H9 (cell line): ENCODE measurements at regions not wholly inside any gene's neighbourhood (a gene's known extent, or its start where the extent isn't known, plus 50 kb on each side); places are given as distances from the start of the nearest gene placed in this dataset.

Source experiments
- DNase-seq: peaks from one replicate; pipeline ENCODE4 v3.0.0-alpha.2; 2017
- H2AFZ ChIP-seq: one replicate; pipeline ENCODE4 v1.6.1; 2013; ENCODE audit warnings: mild to moderate bottlenecking, low read length, control low read depth, moderate library complexity
- H2AK5ac ChIP-seq: 2 replicates; pipeline ENCODE4 v1.6.1; 2013; ENCODE audit warnings: low read length, control low read depth, mixed read lengths; ENCODE audit not compliant: insufficient read length
- H2BK120ac ChIP-seq: one replicate; pipeline ENCODE4 v1.6.1; 2013; ENCODE audit warnings: low read depth, mild to moderate bottlenecking, low read length, control low read depth, inconsistent platforms; ENCODE audit not compliant: poor library complexity, severe bottlenecking
- H2BK12ac ChIP-seq: 2 replicates; pipeline ENCODE4 v1.6.1; 2013; ENCODE audit warnings: low read length, control low read depth, mixed read lengths, low read depth; ENCODE audit not compliant: insufficient read length
- H2BK15ac ChIP-seq: 2 replicates; pipeline ENCODE4 v1.6.1; 2013; ENCODE audit warnings: low read depth, low read length, control low read depth
- H2BK20ac ChIP-seq: one replicate; pipeline ENCODE4 v1.6.1; 2013; ENCODE audit warnings: low read depth, mild to moderate bottlenecking, low read length, control low read depth, inconsistent platforms; ENCODE audit not compliant: poor library complexity, severe bottlenecking
- H2BK5ac ChIP-seq: 2 replicates; pipeline ENCODE4 v1.6.1; 2013; ENCODE audit warnings: low read length, control low read depth, mixed read lengths; ENCODE audit not compliant: insufficient read length
- H3K14ac ChIP-seq: 2 replicates; pipeline ENCODE4 v1.6.1; 2013; ENCODE audit warnings: low read length, control low read depth; ENCODE audit not compliant: insufficient read depth
- H3K18ac ChIP-seq: 2 replicates; pipeline ENCODE4 v1.6.1; 2013; ENCODE audit warnings: low read depth, mild to moderate bottlenecking, mixed read lengths, low read length, control low read depth; ENCODE audit not compliant: insufficient read length
- H3K23ac ChIP-seq: 2 replicates; pipeline ENCODE4 v1.6.1; 2013; ENCODE audit warnings: low read length, control low read depth, mixed read lengths, low read depth; ENCODE audit not compliant: insufficient read length
- H3K23me2 ChIP-seq: 2 replicates; pipeline ENCODE4 v1.6.1; 2013; ENCODE audit warnings: low read depth, mild to moderate bottlenecking, mixed read lengths, low read length, control low read depth; ENCODE audit not compliant: insufficient read length, poor library complexity, severe bottlenecking
- H3K27ac ChIP-seq: 2 replicates; pipeline ENCODE4 v1.5.1; 2013; ENCODE audit warnings: low read length, control low read depth, mixed read lengths, low read depth; ENCODE audit not compliant: insufficient read length
- H3K27me3 ChIP-seq: 2 replicates; pipeline ENCODE4 v1.6.1; 2013; ENCODE audit warnings: low read length, control low read depth, inconsistent platforms; ENCODE audit not compliant: insufficient read depth
- H3K4ac ChIP-seq: 2 replicates; pipeline ENCODE4 v1.6.1; 2013; ENCODE audit warnings: low read depth, mild to moderate bottlenecking, control low read depth, inconsistent platforms, low read length, moderate library complexity
- H3K4me1 ChIP-seq: 2 replicates; pipeline ENCODE4 v1.6.1; 2013; ENCODE audit warnings: low read length, control low read depth, inconsistent platforms; ENCODE audit not compliant: insufficient read depth
- H3K4me2 ChIP-seq: 2 replicates; pipeline ENCODE4 v1.6.1; 2013; ENCODE audit warnings: low read length, control low read depth, mixed read lengths; ENCODE audit not compliant: insufficient read length, insufficient read depth
- H3K56ac ChIP-seq: 2 replicates; pipeline ENCODE4 v1.6.1; 2013; ENCODE audit warnings: low read depth, mild to moderate bottlenecking, mixed read lengths, low read length, control low read depth; ENCODE audit not compliant: insufficient read length
- H3K79me1 ChIP-seq: 2 replicates; pipeline ENCODE4 v1.6.1; 2013; ENCODE audit warnings: low read depth, mild to moderate bottlenecking, moderate library complexity, low read length, control low read depth, inconsistent platforms; ENCODE audit not compliant: insufficient read depth, poor library complexity, severe bottlenecking
- H3K79me2 ChIP-seq: 2 replicates; pipeline ENCODE4 v1.6.1; 2013; ENCODE audit warnings: low read length, control low read depth, inconsistent platforms; ENCODE audit not compliant: insufficient read depth
- H3K9ac ChIP-seq: 2 replicates; pipeline ENCODE4 v1.6.1; 2013; ENCODE audit warnings: low read length, control low read depth, mixed read lengths; ENCODE audit not compliant: insufficient read length; ENCODE audit errors: extremely low read depth
- H3K9me3 ChIP-seq: one replicate; pipeline ENCODE4 v1.6.1; 2013; ENCODE audit warnings: low read depth, low read length, inconsistent platforms; ENCODE audit not compliant: control insufficient read depth
- H3T11ph ChIP-seq: one replicate; pipeline ENCODE4 v1.6.1; 2013; ENCODE audit warnings: mild to moderate bottlenecking, low read length, control low read depth, inconsistent platforms
- H4K20me1 ChIP-seq: one replicate; pipeline ENCODE4 v1.6.1; 2013; ENCODE audit not compliant: control insufficient read depth, insufficient read length, insufficient read depth
- H4K5ac ChIP-seq: 2 replicates; pipeline ENCODE4 v1.6.1; 2013; ENCODE audit warnings: low read depth, mild to moderate bottlenecking, mixed read lengths, low read length, control low read depth; ENCODE audit not compliant: insufficient read length
- H4K8ac ChIP-seq: replicated peaks from 2 replicates; pipeline ENCODE4 v1.6.1; 2013; ENCODE audit warnings: low read length, control low read depth, mixed read lengths, low read depth; ENCODE audit not compliant: insufficient read length
- H4K91ac ChIP-seq: 2 replicates; pipeline ENCODE4 v1.6.1; 2013; ENCODE audit warnings: low read depth, mild to moderate bottlenecking, moderate library complexity, mixed read lengths, low read length, control low read depth; ENCODE audit not compliant: insufficient read length
- H3K27ac Mint-ChIP-seq, 3 experiments: 2 replicates in 2 of 3; 3 replicates in 1 of 3; pipeline ENCODE4 v1.8.0; 2020 to 2021; ENCODE audit warnings: mixed read lengths in 3 of 3, mild to moderate bottlenecking in 1 of 3, moderate library complexity in 1 of 3
- H3K27me3 Mint-ChIP-seq: 2 replicates; pipeline ENCODE4 v1.8.0; 2021; ENCODE audit warnings: low read depth, mild to moderate bottlenecking, moderate library complexity, mixed read lengths
- H3K36me3 Mint-ChIP-seq, 3 experiments: 2 replicates in 2 of 3; 3 replicates in 1 of 3; pipeline ENCODE4 v1.8.0; 2020 to 2021; ENCODE audit warnings: low read depth in 3 of 3, mixed read lengths in 3 of 3; ENCODE audit not compliant: insufficient read depth in 1 of 3
- H3K4me1 Mint-ChIP-seq, 2 experiments: 2 replicates each; pipeline ENCODE4 v1.8.0; 2020; ENCODE audit warnings: mixed read lengths in 2 of 2
- H3K4me3 Mint-ChIP-seq, 2 experiments: 2 replicates in 1 of 2; 3 replicates in 1 of 2; pipeline ENCODE4 v1.8.0; 2020 to 2021; ENCODE audit warnings: mild to moderate bottlenecking in 2 of 2, mixed read lengths in 2 of 2, moderate library complexity in 1 of 2
- H3K9me3 Mint-ChIP-seq, 2 experiments: 2 replicates in 1 of 2; 3 replicates in 1 of 2; pipeline ENCODE4 v1.8.0; 2020; ENCODE audit warnings: mild to moderate bottlenecking in 2 of 2, mixed read lengths in 2 of 2, moderate library complexity in 1 of 2
- WGBS: extraction: QIAGEN DNeasy Blood & Tissue Kit; methylation state at CpG from one replicate; pipeline ENCODE4 v1.1.7; 2013; ENCODE audit warnings: missing lambda C conversion rate, low lambda C conversion rate, mixed read lengths; ENCODE audit not compliant: insufficient read length; ENCODE audit errors: extremely low coverage; 5-methylcytosine and 5-hydroxymethylcytosine counted together
- TF ChIP-seq, protein P1 (sequence below): fragments of 200-600 bp; sonication (generic); conservative IDR thresholded peaks from 3 replicates; pipeline ENCODE4 v1.8.0; 2021; ENCODE audit warnings: antibody characterized with exemption, mild to moderate bottlenecking

- no CpG with 5 or more reads among the region's 13 CpGs for WGBS
Measured at GRCh38 chr2:239588451-239589269, 187.8 kb upstream of the HDAC4 start.

More at GRCh38 chr2:239588451-239589269, 187.8 kb upstream of the HDAC4 start:
- Histone ChIP-seq H3K18ac (no peak overlapping the region), H3K4ac (no peak overlapping the region), H3K4me2 (no peak overlapping the region), H3K23me2 (no peaks in the 10 kb centered on the region), H4K20me1 (no peaks in the 10 kb centered on the region), H3K56ac (no peak overlapping the region), H3K23ac (no peak overlapping the region), H3K4me1 (no peaks in the 10 kb centered on the region), H3K9ac (no peak overlapping the region), H2AFZ (no peak overlapping the region), H3K27ac (no peak overlapping the region), H2BK15ac (no peak overlapping the region), H2BK20ac (no peak overlapping the region), H3T11ph (no peak overlapping the region), H3K14ac (no peak overlapping the region), H2BK12ac (no peak overlapping the region), H2BK5ac (no peak overlapping the region), H3K79me1 (no peaks in the 10 kb centered on the region), H4K5ac (no peak overlapping the region), H2BK120ac (no peak overlapping the region), H3K79me2 (no peaks in the 10 kb centered on the region), H2AK5ac (no peak overlapping the region), H4K91ac (no peak overlapping the region), H3K27me3 (no peaks in the 10 kb centered on the region), H3K9me3 (no peaks in the 10 kb centered on the region), H4K8ac (no peak overlapping the region)
- Mint-ChIP-seq H3K27me3 (peaks cover 5% of the 10 kb centered on the region), H3K4me3 (no peak overlapping the region), H3K27ac (no peak overlapping the region; a peak in 2 of 7 replicates), H3K36me3 (peaks cover 0 to 7% (median 4%) of the 10 kb centered on the region in 3 experiments; a peak in 5 of 7 replicates), H3K9me3 (peaks cover 12 to 15% of the 10 kb centered on the region in 2 experiments), H3K4me1 (peaks cover 7 to 10% of the 10 kb centered on the region in 2 experiments; a peak in 3 of 4 replicates)
- DNase-seq, result no peak
- TF ChIP-seq, protein P1, sequence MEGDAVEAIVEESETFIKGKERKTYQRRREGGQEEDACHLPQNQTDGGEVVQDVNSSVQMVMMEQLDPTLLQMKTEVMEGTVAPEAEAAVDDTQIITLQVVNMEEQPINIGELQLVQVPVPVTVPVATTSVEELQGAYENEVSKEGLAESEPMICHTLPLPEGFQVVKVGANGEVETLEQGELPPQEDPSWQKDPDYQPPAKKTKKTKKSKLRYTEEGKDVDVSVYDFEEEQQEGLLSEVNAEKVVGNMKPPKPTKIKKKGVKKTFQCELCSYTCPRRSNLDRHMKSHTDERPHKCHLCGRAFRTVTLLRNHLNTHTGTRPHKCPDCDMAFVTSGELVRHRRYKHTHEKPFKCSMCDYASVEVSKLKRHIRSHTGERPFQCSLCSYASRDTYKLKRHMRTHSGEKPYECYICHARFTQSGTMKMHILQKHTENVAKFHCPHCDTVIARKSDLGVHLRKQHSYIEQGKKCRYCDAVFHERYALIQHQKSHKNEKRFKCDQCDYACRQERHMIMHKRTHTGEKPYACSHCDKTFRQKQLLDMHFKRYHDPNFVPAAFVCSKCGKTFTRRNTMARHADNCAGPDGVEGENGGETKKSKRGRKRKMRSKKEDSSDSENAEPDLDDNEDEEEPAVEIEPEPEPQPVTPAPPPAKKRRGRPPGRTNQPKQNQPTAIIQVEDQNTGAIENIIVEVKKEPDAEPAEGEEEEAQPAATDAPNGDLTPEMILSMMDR, result no peak
